ENCODE measurements at regions not wholly inside any gene's neighbourhood (a gene's known extent, or its start where the extent isn't known, plus 50 kb on each side); places are given as distances from the start of the nearest gene placed in this dataset.

- DNase-seq (ENCODE audit: low read depth), result no peak
Observed at GRCh38 chr2:23124214-23124750, 260.7 kb upstream of the KLHL29 start.

- DNase-seq (ENCODE audit: low read depth), result no peak
Observed at GRCh38 chr2:23127465-23127864, 257.5 kb upstream of the KLHL29 start.

GRCh38 chr2:23128684-23129292 is 256.2 kb upstream of the KLHL29 start:
- no peak for DNase-seq (ENCODE audit: low read depth)

- DNase-seq (ENCODE audit: low read depth), result no peak
Observed at GRCh38 chr2:23131066-23131575, 253.9 kb upstream of the KLHL29 start.

GRCh38 chr2:23132000-23132399 is 253.0 kb upstream of the KLHL29 start:
- no peak for DNase-seq (ENCODE audit: low read depth)

GRCh38 chr2:23132823-23133595 is 252.0 kb upstream of the KLHL29 start:
- DNase-seq (ENCODE audit: low read depth), result no peak

- no peak for DNase-seq (ENCODE audit: low read depth)
Observed at GRCh38 chr2:23134726-23135125, 250.3 kb upstream of the KLHL29 start.

- DNase-seq (ENCODE audit: low read depth), result no peak
Observed at GRCh38 chr2:23135481-23136100, 249.4 kb upstream of the KLHL29 start.

- DNase-seq (ENCODE audit: low read depth), result no peak
Observed at GRCh38 chr2:23137166-23137565, 247.8 kb upstream of the KLHL29 start.

GRCh38 chr2:23138701-23139100 is 246.3 kb upstream of the KLHL29 start:
- DNase-seq (ENCODE audit: low read depth), result no peak

- DNase-seq (ENCODE audit: low read depth), result no peak
Observed at GRCh38 chr2:23145460-23145859, 239.5 kb upstream of the KLHL29 start.

GRCh38 chr2:23146011-23146410 is 239.0 kb upstream of the KLHL29 start:
- DNase-seq (ENCODE audit: low read depth), result no peak

- no peak for DNase-seq (ENCODE audit: low read depth)
Observed at GRCh38 chr2:23148342-23148741, 236.6 kb upstream of the KLHL29 start.

GRCh38 chr2:23149777-23150176 is 235.2 kb upstream of the KLHL29 start:
- no peak for DNase-seq (ENCODE audit: low read depth)

GRCh38 chr2:23153484-23153883 is 231.5 kb upstream of the KLHL29 start:
- DNase-seq (ENCODE audit: low read depth), result no peak

GRCh38 chr2:23155022-23155421 is 230.0 kb upstream of the KLHL29 start:
- DNase-seq (ENCODE audit: low read depth), result no peak

GRCh38 chr2:23157812-23158211 is 227.2 kb upstream of the KLHL29 start:
- peak; percentile 11 for DNase-seq (ENCODE audit: low read depth)

- DNase-seq (ENCODE audit: low read depth), result no peak
Observed at GRCh38 chr2:23158306-23158705, 226.7 kb upstream of the KLHL29 start.

- DNase-seq (ENCODE audit: low read depth), result peak; percentile 45
Observed at GRCh38 chr2:23159746-23160405, 225.1 kb upstream of the KLHL29 start.

- no peak for DNase-seq (ENCODE audit: low read depth)
Observed at GRCh38 chr2:23164173-23164572, 220.8 kb upstream of the KLHL29 start.

GRCh38 chr2:23169896-23170295 is 215.1 kb upstream of the KLHL29 start:
- no peak for DNase-seq (ENCODE audit: low read depth)

GRCh38 chr2:23171108-23171507 is 213.9 kb upstream of the KLHL29 start:
- no peak for DNase-seq (ENCODE audit: low read depth)
